Gastroesophageal sphincter (tissue), 4 donors: ENCODE measurements at regions not wholly inside any gene's neighbourhood (a gene's known extent, or its start where the extent isn't known, plus 50 kb on each side); places are given as distances from the start of the nearest gene placed in this dataset.

ENCODE experiments used
- ATAC-seq: fragments of 150-250 bp; one replicate; pipeline ENCODE4 v1.9.1; 2016; ENCODE audit warnings: mild to moderate bottlenecking, moderate library complexity
- H3K27ac ChIP-seq, 4 donors: fragments of 200-600 bp; sonication (generic) in 3 of 4; 1 replicate in 3 of 4; 2 replicates in 1 of 4; pipeline ENCODE4 v1.5.1; 2016 to 2019
- H3K27me3 ChIP-seq: fragments of 200-600 bp; sonication (generic); one replicate; pipeline ENCODE4 v1.5.1; 2019
- H3K36me3 ChIP-seq, 2 donors: fragments of 200-600 bp; sonication (generic); one replicate each; pipeline ENCODE4 v1.5.1; 2019; ENCODE audit warnings: control low read depth in 1 of 2
- H3K4me1 ChIP-seq, 3 donors: fragments of 200-600 bp; sonication (generic); 1 replicate in 2 of 3; 2 replicates in 1 of 3; pipeline ENCODE4 v1.5.1; 2016 to 2019; ENCODE audit warnings: control low read depth in 2 of 3
- H3K4me3 ChIP-seq, 2 donors: fragments of 200-600 bp; sonication (generic); one replicate each; pipeline ENCODE4 v1.5.1; 2019; ENCODE audit warnings: mild to moderate bottlenecking in 1 of 2, moderate library complexity in 1 of 2
- H3K9me3 ChIP-seq, 3 donors: fragments of 200-600 bp; sonication (generic); one replicate each; pipeline ENCODE4 v1.5.1; 2017 to 2019; ENCODE audit warnings: control low read depth in 2 of 3
- EP300 ChIP-seq: sonication (generic); formaldehyde crosslinking; IDR thresholded peaks from one replicate; pipeline ENCODE4 v1.6.1; 2017; ENCODE audit warnings: antibody characterized with exemption, mild to moderate bottlenecking
- POLR2A ChIP-seq, 2 donors: fragments of 450-650 bp; IDR thresholded peaks; one replicate each; pipeline ENCODE4 v1.6.1; 2017; ENCODE audit warnings: antibody characterized with exemption in 2 of 2, mild to moderate bottlenecking in 2 of 2, moderate library complexity in 1 of 2
- POLR2AphosphoS5 ChIP-seq: sonication (generic); formaldehyde crosslinking; IDR thresholded peaks from one replicate; pipeline ENCODE4 v1.6.1; 2017; ENCODE audit warnings: antibody characterized with exemption
- WGBS, 2 donors: methylation state at CpG; one replicate each; pipeline ENCODE4 v1.1.5; 2018; ENCODE audit warnings: low coverage in 1 of 2; 5-methylcytosine and 5-hydroxymethylcytosine counted together
- TF ChIP-seq, protein P1 (sequence below), 4 experiments: fragments of 200-600 bp in 2 of 4; fragments of 450-650 bp in 2 of 4; sonication (generic) in 1 of 4; IDR thresholded peaks; one replicate each; pipeline ENCODE4 v1.5.1; 2017 to 2019; ENCODE audit warnings: antibody characterized with exemption in 4 of 4, mild to moderate bottlenecking in 2 of 4, moderate library complexity in 2 of 4

DNA sequence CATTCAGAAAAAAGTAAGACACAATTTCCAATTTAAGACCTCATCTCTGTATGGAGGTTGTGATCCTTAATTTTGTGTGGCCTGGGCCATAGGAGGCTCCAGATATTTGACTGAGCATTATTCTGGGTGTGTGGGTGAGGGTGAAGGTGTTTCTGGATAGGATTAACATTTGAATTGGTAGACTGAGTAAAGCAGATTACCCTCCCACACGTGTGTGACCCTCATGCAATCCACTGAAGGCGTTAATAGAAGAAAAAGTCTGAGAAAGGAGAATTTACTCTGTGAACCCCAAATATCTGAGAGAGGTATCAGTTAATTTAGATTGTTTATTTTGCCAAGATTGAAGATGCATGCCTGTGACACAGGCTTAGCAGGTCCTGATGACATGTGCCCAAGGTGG, 328.0 kb upstream of the POT1 start:
- 73 to 79% methylated on average over 2 of the region's 2 CpGs for WGBS, 2 donors
- ATAC-seq: no peak
- Histone ChIP-seq H3K9me3 (no peaks in the 10 kb centered on the region), H3K4me3 (no peak overlapping the region), H3K27ac (no peak overlapping the region), H3K4me1 (no peaks in the 10 kb centered on the region), H3K36me3 (no peaks in the 10 kb centered on the region), H3K27me3 (no peaks in the 10 kb centered on the region)
- TF ChIP-seq, protein P1, sequence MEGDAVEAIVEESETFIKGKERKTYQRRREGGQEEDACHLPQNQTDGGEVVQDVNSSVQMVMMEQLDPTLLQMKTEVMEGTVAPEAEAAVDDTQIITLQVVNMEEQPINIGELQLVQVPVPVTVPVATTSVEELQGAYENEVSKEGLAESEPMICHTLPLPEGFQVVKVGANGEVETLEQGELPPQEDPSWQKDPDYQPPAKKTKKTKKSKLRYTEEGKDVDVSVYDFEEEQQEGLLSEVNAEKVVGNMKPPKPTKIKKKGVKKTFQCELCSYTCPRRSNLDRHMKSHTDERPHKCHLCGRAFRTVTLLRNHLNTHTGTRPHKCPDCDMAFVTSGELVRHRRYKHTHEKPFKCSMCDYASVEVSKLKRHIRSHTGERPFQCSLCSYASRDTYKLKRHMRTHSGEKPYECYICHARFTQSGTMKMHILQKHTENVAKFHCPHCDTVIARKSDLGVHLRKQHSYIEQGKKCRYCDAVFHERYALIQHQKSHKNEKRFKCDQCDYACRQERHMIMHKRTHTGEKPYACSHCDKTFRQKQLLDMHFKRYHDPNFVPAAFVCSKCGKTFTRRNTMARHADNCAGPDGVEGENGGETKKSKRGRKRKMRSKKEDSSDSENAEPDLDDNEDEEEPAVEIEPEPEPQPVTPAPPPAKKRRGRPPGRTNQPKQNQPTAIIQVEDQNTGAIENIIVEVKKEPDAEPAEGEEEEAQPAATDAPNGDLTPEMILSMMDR (IDR thresholded peaks at IDR 0.05): no peak
- TF ChIP-seq POLR2AphosphoS5 (no peak), EP300 (no peak), POLR2A (IDR thresholded peaks at IDR 0.05) (no peak)

GRCh38 chr7:125256446-125256845, 326.8 kb upstream of the POT1 start:
- WGBS, 2 donors: 44 to 47% methylated on average over 2 of the region's 2 CpGs
- no peaks in the 10 kb centered on the region for H3K27me3 ChIP-seq

DNA sequence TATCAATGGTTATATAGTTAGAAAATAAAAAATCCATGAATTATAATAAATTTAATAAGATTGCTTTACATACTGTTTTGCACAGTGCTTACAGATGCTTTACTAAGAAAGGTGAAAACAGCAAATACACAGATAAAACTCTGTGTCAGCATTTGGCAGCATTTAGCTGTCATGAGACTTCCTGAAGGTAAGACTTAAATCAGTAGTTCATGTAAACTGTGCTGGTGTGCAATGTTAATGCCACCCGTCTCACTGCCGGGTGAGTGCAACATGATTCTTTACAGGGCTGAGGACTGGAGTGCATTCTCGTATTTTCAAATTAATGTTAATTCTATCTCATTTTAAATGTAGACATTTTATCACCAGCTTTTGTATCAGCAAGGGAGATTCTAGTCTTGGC, 326.2 kb upstream of the POT1 start:
- Histone ChIP-seq H3K4me3 (no peak overlapping the region), H3K36me3 (no peaks in the 10 kb centered on the region), H3K9me3 (no peaks in the 10 kb centered on the region), H3K27ac (no peak overlapping the region), H3K27me3 (no peaks in the 10 kb centered on the region), H3K4me1 (no peaks in the 10 kb centered on the region)
- no peak for TF ChIP-seq POLR2A (IDR thresholded peaks at IDR 0.05)
- TF ChIP-seq, protein P1 (IDR thresholded peaks at IDR 0.05): no peak
- no peak for TF ChIP-seq POLR2AphosphoS5
- no peak for TF ChIP-seq EP300
- ATAC-seq: no peak
- 22 to 26% methylated on average over 3 of the region's 3 CpGs for WGBS, 2 donors

More at GRCh38 chr7:125256446-125256845, 326.8 kb upstream of the POT1 start:
- Histone ChIP-seq H3K4me1 (no peaks in the 10 kb centered on the region), H3K4me3 (no peak overlapping the region), H3K27ac (no peak overlapping the region), H3K36me3 (no peaks in the 10 kb centered on the region), H3K9me3 (no peaks in the 10 kb centered on the region)
- ATAC-seq: no peak
- TF ChIP-seq POLR2A (IDR thresholded peaks at IDR 0.05) (no peak), POLR2AphosphoS5 (no peak), EP300 (no peak)
- TF ChIP-seq, protein P1 (IDR thresholded peaks at IDR 0.05): no peak

- no peak for ATAC-seq
These were observed 324.9 kb upstream of the POT1 start for GRCh38 chr7:125254566-125254965.

More at GRCh38 chr7:125254566-125254965, 324.9 kb upstream of the POT1 start:
- TF ChIP-seq POLR2AphosphoS5: no peak
- no peak for TF ChIP-seq EP300
- TF ChIP-seq POLR2A (IDR thresholded peaks at IDR 0.05): no peak
- TF ChIP-seq, protein P1 (IDR thresholded peaks at IDR 0.05): no peak
- Histone ChIP-seq H3K27me3 (no peaks in the 10 kb centered on the region), H3K27ac (no peak overlapping the region), H3K4me3 (no peak overlapping the region), H3K36me3 (no peaks in the 10 kb centered on the region), H3K9me3 (no peaks in the 10 kb centered on the region), H3K4me1 (no peaks in the 10 kb centered on the region)
- 60 to 70% methylated on average over 1 of the region's 1 CpG for WGBS, 2 donors
